ENCODE measurements at regions not wholly inside any gene's neighbourhood (a gene's known extent, or its start where the extent isn't known, plus 50 kb on each side); places are given as distances from the start of the nearest gene placed in this dataset.

DNA sequence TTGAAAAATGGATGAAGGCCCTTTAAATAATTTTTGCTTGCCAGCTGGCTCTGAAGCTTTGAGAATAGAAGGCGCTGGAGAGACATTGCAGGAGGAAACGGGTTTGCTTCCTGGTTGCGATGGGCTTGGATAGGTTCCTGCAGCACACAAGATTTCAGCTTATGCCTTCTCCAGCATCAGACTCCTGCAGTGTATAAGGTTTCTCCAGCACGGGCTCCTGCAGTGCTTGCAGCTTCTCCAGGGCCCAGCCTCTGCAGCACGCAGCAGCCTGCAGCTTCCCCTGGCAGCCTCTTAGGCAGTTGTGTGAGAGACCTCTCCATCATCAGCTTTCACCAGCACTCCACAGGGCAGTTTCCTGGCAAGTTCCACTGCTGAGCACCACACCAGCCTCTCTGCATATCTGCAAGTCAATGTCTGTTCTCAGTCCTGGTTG, 78.7 kb upstream of the ZDHHC17 start:
- no peaks in the 10 kb centered on the region for H3K9me3 ChIP-seq
- no peaks in the 10 kb centered on the region for H3K36me3 ChIP-seq
- TF ChIP-seq, protein P1, sequence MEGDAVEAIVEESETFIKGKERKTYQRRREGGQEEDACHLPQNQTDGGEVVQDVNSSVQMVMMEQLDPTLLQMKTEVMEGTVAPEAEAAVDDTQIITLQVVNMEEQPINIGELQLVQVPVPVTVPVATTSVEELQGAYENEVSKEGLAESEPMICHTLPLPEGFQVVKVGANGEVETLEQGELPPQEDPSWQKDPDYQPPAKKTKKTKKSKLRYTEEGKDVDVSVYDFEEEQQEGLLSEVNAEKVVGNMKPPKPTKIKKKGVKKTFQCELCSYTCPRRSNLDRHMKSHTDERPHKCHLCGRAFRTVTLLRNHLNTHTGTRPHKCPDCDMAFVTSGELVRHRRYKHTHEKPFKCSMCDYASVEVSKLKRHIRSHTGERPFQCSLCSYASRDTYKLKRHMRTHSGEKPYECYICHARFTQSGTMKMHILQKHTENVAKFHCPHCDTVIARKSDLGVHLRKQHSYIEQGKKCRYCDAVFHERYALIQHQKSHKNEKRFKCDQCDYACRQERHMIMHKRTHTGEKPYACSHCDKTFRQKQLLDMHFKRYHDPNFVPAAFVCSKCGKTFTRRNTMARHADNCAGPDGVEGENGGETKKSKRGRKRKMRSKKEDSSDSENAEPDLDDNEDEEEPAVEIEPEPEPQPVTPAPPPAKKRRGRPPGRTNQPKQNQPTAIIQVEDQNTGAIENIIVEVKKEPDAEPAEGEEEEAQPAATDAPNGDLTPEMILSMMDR (IDR thresholded peaks at IDR 0.05 in 8 of 11, conservative IDR thresholded peaks at IDR 0.05 in 3 of 11): no peak
- no peak for TF ChIP-seq POLR2AphosphoS5 (IDR thresholded peaks at IDR 0.05)
- TF ChIP-seq POLR2A (IDR thresholded peaks at IDR 0.05): no peak
- H3K4me3 ChIP-seq: no peak overlapping the region
- intact Hi-C loops (cut with DNase I; ENCODE audit: low total_unique reads): no loop called here
- WGBS, 5 donors: 5 to 15% (median 8%) methylated on average over 4 to 5 of the region's 5 CpGs
- no peaks in the 10 kb centered on the region for H3K27me3 ChIP-seq (replicated peaks in 1 of 7)
- no peak for DNase-seq
- no peak overlapping the region for H3K27ac ChIP-seq
- peaks cover 0 to 21% (median 8%) of the 10 kb centered on the region in 6 donors for H3K4me1 ChIP-seq

DNA sequence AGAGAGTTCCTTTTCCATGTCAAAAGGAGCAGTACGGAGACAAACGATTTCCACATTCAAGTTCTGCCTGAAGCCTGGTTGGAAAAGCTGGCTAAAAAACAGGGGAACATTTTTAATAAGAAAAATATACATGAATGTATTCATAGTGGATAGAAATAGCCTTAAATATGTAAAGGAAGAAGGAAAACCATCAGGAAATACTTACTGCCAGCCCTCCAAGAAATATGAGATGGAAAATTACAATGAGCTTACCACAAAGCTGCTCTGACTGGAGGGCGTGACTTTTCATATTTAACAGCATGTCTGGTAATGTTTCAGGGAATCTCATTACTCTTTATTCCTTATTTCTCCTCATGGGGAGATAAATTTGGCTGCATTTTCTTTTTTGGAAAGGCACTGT, 75.9 kb upstream of the ZDHHC17 start:
- Histone ChIP-seq H3K4me3 (no peak overlapping the region), H3K27me3 (replicated peaks in 1 of 7) (no peaks in the 10 kb centered on the region), H3K27ac (peak overlapping the region in 1 of 8 donors; percentile 12), H3K9me3 (no peaks in the 10 kb centered on the region), H3K36me3 (no peaks in the 10 kb centered on the region), H3K4me1 (peaks cover 0 to 21% (median 8%) of the 10 kb centered on the region in 6 donors)
- WGBS, 5 donors: 34 to 46% (median 40%) methylated on average over 3 of the region's 3 CpGs
- TF ChIP-seq POLR2AphosphoS5 (IDR thresholded peaks at IDR 0.05) (no peak), POLR2A (IDR thresholded peaks at IDR 0.05) (no peak)
- TF ChIP-seq, protein P1 (IDR thresholded peaks at IDR 0.05 in 8 of 11, conservative IDR thresholded peaks at IDR 0.05 in 3 of 11): no peak
- intact Hi-C loops (cut with DNase I; ENCODE audit: low total_unique reads): no loop called here
- no peak for DNase-seq

DNA sequence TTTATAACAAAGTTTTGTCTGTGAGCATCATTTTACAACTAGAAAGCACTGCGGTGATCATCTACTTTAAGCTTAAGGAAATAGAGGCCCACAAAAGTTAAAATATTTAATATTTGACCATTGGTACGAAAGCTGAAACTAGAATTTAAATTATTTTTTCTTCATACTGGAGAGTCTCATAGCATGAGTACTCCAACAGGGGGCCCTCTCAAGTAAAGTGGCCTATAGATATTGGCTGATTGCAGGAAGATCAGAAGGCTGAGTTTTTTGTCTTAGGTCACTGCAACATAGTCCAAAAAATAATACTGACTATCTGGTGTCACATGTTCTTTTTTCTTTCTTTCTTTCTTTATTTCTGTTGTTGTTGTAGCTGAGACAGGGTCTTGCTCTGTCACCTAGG, 75.3 kb upstream of the ZDHHC17 start:
- WGBS, 5 donors: 83 to 91% (median 86%) methylated on average over 2 of the region's 2 CpGs
- no peaks in the 10 kb centered on the region for H3K9me3 ChIP-seq
- peaks cover 0 to 21% (median 8%) of the 10 kb centered on the region in 6 donors for H3K4me1 ChIP-seq
- H3K27ac ChIP-seq: no peak overlapping the region
- no peaks in the 10 kb centered on the region for H3K27me3 ChIP-seq (replicated peaks in 1 of 7)
- DNase-seq: no peak
- H3K4me3 ChIP-seq: no peak overlapping the region
- TF ChIP-seq POLR2A (IDR thresholded peaks at IDR 0.05): no peak
- TF ChIP-seq, protein P1 (IDR thresholded peaks at IDR 0.05 in 8 of 11, conservative IDR thresholded peaks at IDR 0.05 in 3 of 11): peak in 2 of 11 experiments; percentile 15 to 30
- H3K36me3 ChIP-seq: no peaks in the 10 kb centered on the region
- intact Hi-C loops (cut with DNase I; ENCODE audit: low total_unique reads): no loop called here

DNA sequence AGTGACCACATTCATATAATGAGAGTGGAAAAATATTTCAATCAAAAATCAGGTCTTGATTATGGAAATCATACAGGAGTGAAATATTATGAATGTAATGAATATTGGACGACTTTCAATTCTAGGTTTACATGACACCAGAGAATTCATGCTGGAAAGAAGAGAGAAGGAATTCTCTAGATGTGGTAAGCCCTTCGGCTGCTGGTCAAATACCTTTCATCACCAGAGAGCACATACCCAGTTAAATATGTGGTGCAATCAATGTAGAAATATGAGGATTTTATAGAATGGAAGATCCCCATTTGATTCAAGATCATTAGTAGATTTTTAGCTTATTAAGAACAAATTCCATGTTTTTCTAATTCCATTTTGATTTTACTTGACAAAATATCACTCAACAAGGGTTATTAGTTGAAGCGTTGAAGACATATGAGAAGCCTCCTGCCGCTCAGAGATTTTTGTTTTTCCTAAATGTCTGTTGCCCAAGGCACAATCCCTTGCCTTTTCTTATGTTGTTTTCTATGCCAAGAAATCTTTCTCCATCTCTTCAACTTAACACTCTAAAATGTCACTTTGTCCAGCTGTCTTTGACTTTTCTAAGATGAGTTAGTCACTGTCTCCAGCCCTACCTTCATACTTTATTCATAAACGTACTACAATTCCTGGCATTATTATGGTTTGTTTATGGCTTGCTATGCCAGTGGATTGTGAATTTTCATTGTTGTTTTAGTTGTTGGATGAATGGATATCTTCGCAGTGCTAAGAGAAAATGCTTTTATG, 72.8 kb upstream of the ZDHHC17 start:
- WGBS, 5 donors: 83 to 94% (median 88%) methylated on average over 6 of the region's 6 CpGs
- Histone ChIP-seq H3K9me3 (no peaks in the 10 kb centered on the region), H3K4me3 (no peak overlapping the region), H3K27ac (no peak overlapping the region), H3K36me3 (no peaks in the 10 kb centered on the region), H3K4me1 (peaks cover 0 to 13% (median 0%) of the 10 kb centered on the region in 6 donors), H3K27me3 (replicated peaks in 1 of 7) (no peaks in the 10 kb centered on the region)
- intact Hi-C loops (cut with DNase I; ENCODE audit: low total_unique reads): no loop called here
- TF ChIP-seq, protein P1 (IDR thresholded peaks at IDR 0.05 in 8 of 11, conservative IDR thresholded peaks at IDR 0.05 in 3 of 11): no peak
- DNase-seq: no peak

All from spleen (tissue), 11 donors.